GM21447 (cell line): ENCODE measurements at regions not wholly inside any gene's neighbourhood (a gene's known extent, or its start where the extent isn't known, plus 50 kb on each side); places are given as distances from the start of the nearest gene placed in this dataset.
"Not testable (repeated sequence)": the region's sequence is repeated elsewhere in the genome, so short reads cannot be mapped to it uniquely, and the experiment has no call there.

ENCODE experiments used
- ATAC-seq: cut with Tn5 transposase; IDR thresholded peaks from one replicate; pipeline ENCODE4 v1.9.1; 2021; ENCODE audit not compliant: unreplicated experiment

DNA sequence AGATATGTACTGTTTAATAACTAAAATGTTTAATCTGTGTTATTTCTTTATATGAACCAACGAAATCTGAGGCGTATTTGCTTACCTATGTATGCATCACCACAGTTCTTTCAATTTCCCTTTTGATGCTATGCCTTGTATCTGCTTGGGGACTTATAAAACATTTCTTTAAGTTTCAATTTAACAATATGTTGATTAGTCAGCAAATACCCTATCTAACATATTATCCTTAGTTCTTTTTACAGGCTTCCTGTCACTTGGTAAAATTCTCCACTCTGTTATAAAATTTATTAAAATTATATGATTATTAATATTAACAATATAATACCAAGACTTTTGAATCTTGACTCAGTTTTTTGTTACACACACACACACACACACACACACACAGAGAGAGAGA lies 174.3 kb downstream of the CPS1 start:
- ATAC-seq = no peak

DNA sequence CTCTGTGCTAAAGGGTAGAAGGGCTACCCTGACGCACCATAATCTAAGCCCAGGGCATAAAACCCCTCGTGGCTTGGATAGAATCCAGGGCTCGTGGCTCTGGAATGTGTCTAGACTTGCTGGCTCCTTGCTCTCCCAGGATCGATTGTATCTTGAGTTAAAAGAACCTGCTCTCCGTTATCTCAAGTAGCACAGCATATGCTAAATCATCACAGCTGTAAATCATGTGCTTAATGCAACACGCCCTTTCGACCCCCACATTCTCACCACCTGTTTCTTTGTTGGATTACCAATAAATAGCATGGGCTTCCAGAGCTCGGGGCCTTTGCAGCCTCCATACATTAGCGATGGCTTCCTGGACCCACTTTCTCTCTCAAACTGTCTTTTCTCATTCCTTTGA lies 190.4 kb downstream of the CPS1 start:
- ATAC-seq = not testable (repeated sequence)

- no peak for ATAC-seq
Measured at GRCh38 chr2:210752532-210752931, 196.1 kb downstream of the CPS1 start.

DNA sequence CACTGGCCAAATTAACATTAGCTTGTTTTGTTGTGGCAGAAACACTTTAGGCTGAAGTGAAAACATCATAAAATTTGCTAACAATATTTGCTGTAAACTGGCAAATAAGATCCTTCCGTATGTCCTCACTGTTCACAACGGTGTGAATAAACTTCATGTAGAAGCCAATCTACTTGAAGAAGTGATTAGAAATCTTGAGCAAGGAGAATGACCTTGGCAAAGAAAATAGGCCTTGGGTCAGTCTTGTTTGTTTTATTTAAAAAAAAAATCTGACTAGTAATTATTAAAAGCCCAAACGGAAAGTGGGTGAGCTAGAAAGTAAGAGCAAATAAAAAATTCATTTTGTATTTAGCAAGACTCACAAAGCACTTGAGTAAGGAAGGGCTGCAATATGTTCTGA lies 197.0 kb downstream of the CPS1 start:
- ATAC-seq = no peak

GRCh38 chr2:210756855-210757254 lies 200.5 kb downstream of the CPS1 start:
- ATAC-seq = no peak

DNA sequence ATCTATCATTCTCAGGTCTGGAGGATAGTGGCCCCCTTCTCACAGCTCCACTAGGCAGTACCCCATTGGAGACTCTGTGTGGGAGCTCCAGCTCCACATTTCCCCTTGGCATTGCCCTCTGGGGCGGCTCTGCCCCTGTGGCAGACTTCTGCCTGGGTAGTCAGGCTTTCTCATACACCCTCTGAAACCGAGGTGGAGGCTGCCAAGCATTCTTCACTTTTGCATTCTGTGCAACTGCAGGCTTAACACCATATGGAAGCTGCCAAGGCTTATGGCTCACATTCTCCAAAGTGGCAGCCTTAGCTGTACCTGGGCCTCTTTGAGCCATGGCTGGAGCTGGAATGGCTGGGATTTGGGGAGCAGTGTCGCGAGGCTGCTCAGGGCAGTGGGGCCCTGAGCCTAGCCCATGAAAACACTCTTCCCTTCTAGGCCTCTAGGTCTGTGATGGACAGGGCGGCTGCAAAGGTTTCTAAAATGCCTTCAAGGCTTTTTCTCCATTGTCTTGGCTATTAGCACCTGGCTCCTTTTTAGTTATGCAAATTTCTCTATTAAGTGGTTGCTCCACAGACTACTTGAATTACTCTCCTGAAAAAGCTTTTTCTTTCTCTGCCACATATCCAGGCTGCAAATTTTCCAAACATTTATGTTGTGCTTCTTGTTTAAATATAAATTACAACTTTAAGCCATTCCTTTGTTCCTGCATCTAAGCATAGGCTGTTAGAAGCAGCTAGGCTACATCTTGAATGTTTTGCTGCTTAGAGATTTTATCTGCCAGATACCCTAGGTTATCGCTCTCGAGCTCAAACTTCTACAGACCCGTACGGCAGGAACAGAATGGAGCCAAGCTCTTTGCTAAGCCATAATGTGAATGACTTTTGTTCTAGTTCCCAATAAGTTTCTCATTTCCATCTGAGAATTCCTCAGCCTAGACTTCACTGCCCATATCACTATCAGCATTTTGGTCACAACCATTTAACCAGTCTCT lies 206.5 kb downstream of the CPS1 start:
- ATAC-seq = no peak

- no peak for ATAC-seq
Measured at GRCh38 chr2:210768329-210768910, 212.0 kb downstream of the CPS1 start.

- ATAC-seq = no peak
Measured at GRCh38 chr2:210776756-210777155, 220.4 kb downstream of the CPS1 start.

GRCh38 chr2:210782222-210782621 lies 225.8 kb downstream of the CPS1 start:
- ATAC-seq = no peak

DNA sequence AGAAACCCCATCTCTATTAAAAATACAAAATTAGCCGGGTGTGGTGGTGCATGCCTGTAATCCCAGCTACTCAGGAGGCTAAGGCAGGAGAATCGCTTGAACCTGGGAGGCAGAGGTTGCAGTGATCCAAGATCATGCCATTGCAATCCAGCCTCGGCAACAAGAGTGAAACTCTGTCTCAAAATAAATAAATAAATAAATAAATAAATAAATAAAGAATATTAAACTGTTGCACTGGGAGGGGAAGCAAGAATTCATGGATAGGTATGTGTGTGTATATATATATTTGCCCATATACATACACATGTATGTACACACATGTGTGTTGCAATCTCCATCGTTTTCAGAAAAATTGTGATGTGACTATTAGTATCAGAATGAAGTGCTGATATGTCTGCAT lies 231.4 kb downstream of the CPS1 start:
- ATAC-seq = not testable (repeated sequence)

- no peak for ATAC-seq
Measured at GRCh38 chr2:210792000-210792399, 235.6 kb downstream of the CPS1 start.

DNA sequence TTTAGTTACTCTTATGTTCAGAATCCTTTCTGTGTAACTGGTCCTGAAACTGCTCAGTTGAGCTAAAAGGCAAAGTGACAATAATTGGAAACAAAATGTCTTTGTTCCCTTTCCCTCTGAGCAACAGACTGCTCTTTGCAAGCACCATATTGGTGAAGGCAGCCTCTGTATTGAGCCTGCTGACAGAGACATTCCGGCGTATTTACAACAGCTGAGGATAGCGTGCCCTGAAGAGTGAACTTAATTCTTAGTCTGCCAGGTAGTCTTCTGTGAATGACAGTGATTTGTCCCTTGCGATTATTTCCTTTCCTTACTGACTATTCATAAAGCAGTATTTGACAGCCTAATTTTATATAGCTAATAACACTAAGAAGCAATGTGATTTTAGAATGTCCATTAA lies 239.1 kb downstream of the CPS1 start:
- ATAC-seq = no peak

DNA sequence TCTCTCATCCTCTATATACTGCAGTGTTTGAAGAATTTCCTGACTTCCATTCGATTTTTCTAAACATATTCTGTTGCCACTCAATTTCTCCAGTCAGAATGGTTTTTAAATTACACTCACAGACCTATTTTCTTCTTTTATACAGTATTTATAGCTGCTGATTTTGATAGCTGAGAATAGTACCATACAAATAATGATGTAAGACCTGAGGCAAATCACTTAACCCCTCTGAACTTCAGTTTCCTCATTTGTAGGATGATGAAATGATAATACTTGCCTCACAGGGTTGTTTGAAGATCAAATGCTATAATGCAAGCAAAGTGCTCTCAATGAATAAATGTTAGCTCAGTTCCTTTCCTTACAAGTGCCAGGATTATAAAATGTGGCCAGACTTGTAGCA lies 241.8 kb downstream of the CPS1 start:
- no peak for ATAC-seq

GRCh38 chr2:210814251-210815025 lies 258.0 kb downstream of the CPS1 start:
- no peak for ATAC-seq

DNA sequence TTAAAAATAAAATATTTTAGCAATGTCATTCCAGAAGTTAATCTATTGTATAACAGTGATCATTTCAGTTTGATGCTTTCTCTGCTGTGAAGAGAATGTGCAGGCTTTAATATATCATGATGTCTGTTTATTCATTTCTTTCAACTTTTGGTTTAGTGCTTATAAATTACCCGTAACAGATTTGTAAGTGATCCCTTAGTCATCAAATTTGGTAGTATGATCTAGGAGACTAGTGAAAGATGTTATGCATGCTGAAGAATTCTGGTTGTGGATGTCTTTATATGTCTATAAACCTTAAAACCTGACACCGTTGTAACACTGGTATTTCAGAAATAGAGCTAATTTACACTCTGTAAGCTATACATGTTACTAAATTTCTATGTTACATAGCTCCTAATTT lies 260.4 kb downstream of the CPS1 start:
- no peak for ATAC-seq

DNA sequence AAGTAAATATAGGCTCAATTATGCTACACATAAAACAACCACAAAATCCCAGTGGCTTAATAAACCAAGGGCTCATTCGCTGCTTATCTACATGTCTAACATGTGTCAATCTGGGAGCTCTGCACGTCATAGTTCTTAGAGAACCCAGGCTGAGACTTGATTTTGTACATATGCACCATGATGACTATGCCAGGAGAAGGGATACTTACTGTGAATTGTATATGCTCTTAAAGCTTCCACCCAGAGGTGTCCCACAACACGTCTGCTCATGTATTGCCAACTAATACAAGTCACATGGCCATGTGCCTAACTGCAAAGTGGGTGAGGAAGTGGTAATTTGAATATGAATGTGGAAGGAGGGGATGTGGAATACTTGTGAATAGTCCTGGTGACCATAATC lies 262.1 kb downstream of the CPS1 start:
- no peak for ATAC-seq

DNA sequence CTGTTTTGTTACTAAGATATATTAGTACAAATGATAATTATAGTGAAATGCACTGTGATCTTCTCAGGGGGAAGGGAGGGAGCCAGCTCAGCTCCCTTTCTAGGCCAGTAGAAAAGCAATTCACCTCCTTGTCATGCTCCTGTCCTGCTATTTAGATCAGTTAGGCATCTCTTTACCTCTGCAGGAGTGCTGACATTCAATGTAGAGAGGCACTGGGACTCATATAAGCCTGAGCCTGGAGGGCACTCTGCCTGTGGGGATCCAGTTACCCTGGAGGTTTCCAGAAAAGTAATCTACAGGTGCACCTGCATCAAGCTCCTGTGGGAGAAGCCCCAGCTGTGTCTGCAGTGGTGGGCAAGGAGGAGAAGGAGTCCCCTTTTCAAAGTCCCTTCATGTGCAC lies 277.0 kb downstream of the CPS1 start:
- no peak for ATAC-seq

DNA sequence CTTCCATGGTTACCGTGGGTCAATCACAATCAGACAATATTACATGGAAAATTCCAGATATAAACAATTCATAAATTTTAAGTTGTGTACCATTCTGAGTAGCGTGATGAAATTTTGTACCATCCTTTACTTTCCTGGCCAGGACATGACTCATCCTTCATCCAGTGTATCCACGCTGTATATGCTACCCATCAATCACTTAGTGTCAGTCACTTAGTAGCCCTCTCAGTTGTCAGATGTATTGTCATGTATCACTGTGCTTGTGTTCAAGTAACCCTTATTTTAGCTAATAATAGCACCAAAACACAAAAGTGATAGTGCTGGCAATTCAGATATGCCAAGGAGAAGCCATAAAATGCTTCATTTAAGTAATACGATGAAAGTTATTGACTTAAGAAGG lies 282.6 kb downstream of the CPS1 start:
- ATAC-seq = no peak

GRCh38 chr2:210839450-210839849 lies 283.1 kb downstream of the CPS1 start:
- no peak for ATAC-seq

DNA sequence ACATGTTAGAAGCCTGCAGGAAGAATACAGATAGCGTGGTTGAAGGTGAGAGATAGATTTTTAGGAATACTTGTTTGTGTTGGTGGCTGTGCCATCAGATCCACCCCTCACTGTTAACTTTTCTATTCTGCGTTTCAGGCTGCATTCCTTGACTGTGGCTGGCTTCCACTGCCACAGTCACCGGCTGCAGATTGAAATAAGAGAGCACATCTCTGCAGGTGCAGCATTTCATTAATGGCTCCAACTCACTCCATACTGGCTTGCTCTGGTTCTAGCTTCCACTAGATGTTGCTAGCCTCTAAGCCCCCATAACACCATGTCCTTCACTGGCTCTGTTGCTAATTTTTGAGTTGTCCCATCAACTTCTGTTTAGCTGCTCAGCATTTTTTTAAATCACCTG lies 286.5 kb downstream of the CPS1 start:
- no peak for ATAC-seq

DNA sequence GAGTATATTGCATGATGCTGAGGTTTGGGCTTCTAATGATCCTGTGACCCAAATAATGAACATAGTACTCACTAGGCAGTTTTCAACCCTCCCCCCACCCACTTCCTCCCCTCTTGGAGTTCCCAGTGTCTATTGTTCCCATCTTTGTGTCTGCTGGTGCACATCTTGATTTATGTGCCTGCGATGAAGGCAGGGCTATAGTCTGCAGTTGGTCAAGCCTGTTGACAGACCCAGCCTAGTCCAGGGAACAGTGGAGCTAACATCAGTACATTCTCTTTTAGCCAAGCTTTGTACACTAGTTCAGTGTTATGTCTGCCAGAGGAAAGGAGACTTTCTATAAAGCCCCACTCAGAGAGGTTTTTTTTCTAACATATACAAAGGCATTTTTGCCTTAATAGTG lies 287.6 kb downstream of the CPS1 start:
- ATAC-seq = no peak

DNA sequence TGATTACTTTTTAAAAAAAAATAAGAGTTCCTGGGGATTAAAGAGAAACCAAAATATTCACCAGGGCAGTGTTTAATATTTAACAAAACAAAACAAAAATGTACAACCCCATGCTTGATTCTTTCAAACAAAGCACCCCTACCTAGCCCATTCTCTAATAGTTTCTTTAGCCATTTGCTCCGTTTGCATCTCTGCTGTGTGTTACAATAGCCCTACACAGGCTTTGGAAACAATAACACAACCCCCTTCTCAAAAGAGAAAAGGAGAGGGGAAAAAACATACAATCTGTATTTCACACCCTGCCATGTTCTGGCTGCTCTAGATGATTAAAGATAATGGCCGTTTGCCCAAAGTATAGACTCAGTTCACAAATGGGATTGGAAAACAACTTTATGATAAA lies 302.9 kb downstream of the CPS1 start:
- no peak for ATAC-seq
